ENCODE measurements at regions not wholly inside any gene's neighbourhood (a gene's known extent, or its start where the extent isn't known, plus 50 kb on each side); places are given as distances from the start of the nearest gene placed in this dataset.
"Not testable (repeated sequence)": the region's sequence is repeated elsewhere in the genome, so short reads cannot be mapped to it uniquely, and the experiment has no call there.

GRCh38 chr1:56095696-56096665 is 483.4 kb downstream of the PLPP3 start:
- intact Hi-C loops (cut with DNase I) = no loop called here
- H3K9me3 ChIP-seq = no peaks in the 10 kb centered on the region
- TF ChIP-seq POLR2A (IDR thresholded peaks at IDR 0.05) = no peak
- TF ChIP-seq, protein P1, sequence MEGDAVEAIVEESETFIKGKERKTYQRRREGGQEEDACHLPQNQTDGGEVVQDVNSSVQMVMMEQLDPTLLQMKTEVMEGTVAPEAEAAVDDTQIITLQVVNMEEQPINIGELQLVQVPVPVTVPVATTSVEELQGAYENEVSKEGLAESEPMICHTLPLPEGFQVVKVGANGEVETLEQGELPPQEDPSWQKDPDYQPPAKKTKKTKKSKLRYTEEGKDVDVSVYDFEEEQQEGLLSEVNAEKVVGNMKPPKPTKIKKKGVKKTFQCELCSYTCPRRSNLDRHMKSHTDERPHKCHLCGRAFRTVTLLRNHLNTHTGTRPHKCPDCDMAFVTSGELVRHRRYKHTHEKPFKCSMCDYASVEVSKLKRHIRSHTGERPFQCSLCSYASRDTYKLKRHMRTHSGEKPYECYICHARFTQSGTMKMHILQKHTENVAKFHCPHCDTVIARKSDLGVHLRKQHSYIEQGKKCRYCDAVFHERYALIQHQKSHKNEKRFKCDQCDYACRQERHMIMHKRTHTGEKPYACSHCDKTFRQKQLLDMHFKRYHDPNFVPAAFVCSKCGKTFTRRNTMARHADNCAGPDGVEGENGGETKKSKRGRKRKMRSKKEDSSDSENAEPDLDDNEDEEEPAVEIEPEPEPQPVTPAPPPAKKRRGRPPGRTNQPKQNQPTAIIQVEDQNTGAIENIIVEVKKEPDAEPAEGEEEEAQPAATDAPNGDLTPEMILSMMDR (IDR thresholded peaks at IDR 0.05) = no peak
- H3K27me3 ChIP-seq = no peaks in the 10 kb centered on the region
- H3K27ac ChIP-seq = no peak overlapping the region
- no peak for DNase-seq
- H3K4me1 ChIP-seq = no peaks in the 10 kb centered on the region
- H3K4me3 ChIP-seq = no peak overlapping the region
- 63 to 70% methylated on average over 4 to 5 of the region's 5 CpGs for WGBS, 2 donors
- no peaks in the 10 kb centered on the region for H3K36me3 ChIP-seq

DNA sequence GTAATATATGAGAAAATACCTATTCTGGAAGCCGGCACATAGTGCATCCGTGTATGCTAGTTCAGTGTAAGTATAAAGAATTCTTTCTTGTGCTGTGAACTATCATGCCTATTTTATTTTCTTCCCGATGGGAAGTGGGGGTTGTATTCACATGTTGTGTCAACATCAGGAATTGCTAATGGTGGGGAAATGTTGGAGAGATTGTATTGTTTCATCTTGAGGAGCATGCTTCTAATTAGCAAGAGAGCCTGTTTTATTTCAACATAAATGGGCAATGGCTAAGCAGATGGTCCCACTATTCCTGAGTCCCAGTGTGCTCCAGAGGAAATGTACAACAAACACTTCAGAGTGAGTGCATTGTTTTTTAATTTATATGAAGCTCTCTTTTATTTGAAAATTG is 485.2 kb downstream of the PLPP3 start:
- Histone ChIP-seq H3K27ac (no peak overlapping the region), H3K4me1 (no peaks in the 10 kb centered on the region), H3K27me3 (no peaks in the 10 kb centered on the region), H3K4me3 (no peak overlapping the region), H3K36me3 (no peaks in the 10 kb centered on the region), H3K9me3 (no peaks in the 10 kb centered on the region)
- 63 to 79% methylated on average over 3 of the region's 3 CpGs for WGBS, 2 donors
- intact Hi-C loops (cut with DNase I) = no loop called here
- DNase-seq = no peak
- TF ChIP-seq, protein P1 (IDR thresholded peaks at IDR 0.05) = no peak
- TF ChIP-seq POLR2A (IDR thresholded peaks at IDR 0.05) = no peak

DNA sequence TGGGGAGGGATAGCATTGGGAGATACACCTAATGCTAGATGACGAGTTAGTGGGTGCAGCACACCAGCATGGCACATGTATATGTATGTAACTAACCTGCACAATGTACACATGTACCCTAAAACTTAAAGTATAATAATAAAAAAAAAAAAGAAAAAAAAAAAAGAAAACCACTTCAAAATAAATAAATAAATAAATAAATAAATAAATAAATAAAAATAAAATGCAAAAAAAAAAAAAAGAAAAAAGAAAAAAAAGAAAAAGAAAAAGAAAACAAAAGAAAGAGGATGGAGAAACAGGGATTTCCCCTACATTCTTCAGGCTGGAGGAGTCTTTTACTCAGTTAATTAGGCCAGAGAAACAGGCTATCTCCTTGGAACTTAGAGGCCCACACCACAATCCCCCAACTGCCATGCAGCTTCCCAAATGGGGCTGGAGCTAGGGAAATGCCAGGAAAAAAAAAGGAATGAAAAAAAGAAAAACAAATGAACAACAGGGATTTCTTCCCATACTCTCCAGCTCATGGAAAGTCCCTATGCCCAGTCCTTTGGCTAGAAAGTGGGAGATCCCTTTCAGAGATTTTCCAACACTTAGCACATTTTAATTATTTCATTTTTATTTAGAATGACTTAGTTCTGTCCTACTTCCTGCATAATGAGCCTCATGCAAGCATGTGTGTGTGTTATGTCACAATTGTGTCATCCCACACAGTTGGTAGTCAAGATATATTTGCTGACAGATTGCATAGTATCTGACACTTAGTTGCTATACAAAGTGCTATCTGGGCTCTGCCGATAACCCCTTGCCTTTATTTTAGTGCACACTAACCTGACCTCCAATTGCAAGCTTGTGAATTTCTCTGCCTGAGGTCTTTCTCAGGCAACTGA is 486.4 kb downstream of the PLPP3 start:
- H3K36me3 ChIP-seq = no peaks in the 10 kb centered on the region
- H3K4me1 ChIP-seq = no peaks in the 10 kb centered on the region
- no peaks in the 10 kb centered on the region for H3K9me3 ChIP-seq
- intact Hi-C loops (cut with DNase I) = no loop called here
- no peak for DNase-seq
- H3K27me3 ChIP-seq = no peaks in the 10 kb centered on the region
- H3K27ac ChIP-seq = no peak overlapping the region
- TF ChIP-seq, protein P1 (IDR thresholded peaks at IDR 0.05) = no peak
- TF ChIP-seq POLR2A (IDR thresholded peaks at IDR 0.05) = no peak
- 70 to 77% methylated on average over 1 to 2 of the region's 2 CpGs for WGBS, 2 donors
- H3K4me3 ChIP-seq = no peak overlapping the region

DNA sequence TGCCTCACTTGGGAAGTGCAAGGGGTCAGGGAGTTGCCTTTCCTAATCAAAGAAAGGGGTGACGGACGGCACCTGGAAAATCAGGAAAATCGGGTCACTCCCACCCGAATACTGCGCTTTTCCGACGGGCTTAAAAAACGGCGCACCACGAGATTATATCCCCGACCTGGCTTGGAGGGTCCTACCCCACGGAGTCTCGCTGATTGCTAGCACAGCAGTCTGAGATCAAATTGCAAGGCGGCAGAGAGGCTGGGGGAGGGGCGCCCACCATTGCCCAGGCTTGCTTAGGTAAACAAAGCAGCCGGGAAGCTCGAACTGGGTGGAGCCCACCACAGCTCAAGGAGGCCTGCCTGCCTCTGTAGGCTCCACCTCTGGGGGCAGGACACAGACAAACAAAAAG is 489.5 kb downstream of the PLPP3 start:
- H3K4me3 ChIP-seq; H3K36me3 ChIP-seq; DNase-seq; intact Hi-C loops (cut with DNase I); H3K27me3 ChIP-seq; H3K9me3 ChIP-seq; H3K4me1 ChIP-seq; H3K27ac ChIP-seq: not testable (repeated sequence)
- WGBS, 2 donors = 85 to 97% methylated on average over 6 to 15 of the region's 17 CpGs

DNA sequence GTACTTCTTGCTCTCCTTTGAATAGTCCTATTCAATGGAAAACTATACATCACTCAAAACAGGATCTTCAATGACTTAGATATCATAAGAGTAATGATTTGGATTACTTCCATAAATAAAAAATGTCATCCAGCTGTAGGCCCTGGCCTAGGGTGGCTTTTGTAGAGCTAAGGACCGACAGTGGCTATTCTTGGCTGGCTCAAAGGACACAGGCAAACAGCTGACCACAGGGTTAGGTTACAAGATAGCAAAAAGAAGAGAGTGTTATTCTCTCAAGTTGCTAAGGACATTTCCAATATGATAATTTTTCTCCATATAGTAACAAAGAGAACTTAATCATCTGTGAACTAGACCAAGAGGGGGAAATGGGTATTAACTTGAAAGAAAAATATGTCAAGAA is 495.1 kb downstream of the PLPP3 start:
- Histone ChIP-seq H3K4me3 (no peak overlapping the region), H3K9me3 (no peaks in the 10 kb centered on the region), H3K27me3 (no peaks in the 10 kb centered on the region), H3K4me1 (peaks cover 0 to 10% (median 5%) of the 10 kb centered on the region in 3 donors), H3K27ac (no peak overlapping the region), H3K36me3 (no peaks in the 10 kb centered on the region)
- intact Hi-C loops (cut with DNase I) = no loop called here
- WGBS, 2 donors = 69 to 86% methylated on average over 1 of the region's 1 CpG
- DNase-seq = no peak
- TF ChIP-seq, protein P1 (IDR thresholded peaks at IDR 0.05) = no peak
- TF ChIP-seq POLR2A (IDR thresholded peaks at IDR 0.05) = no peak
